ENCODE measurements at regions not wholly inside any gene's neighbourhood (a gene's known extent, or its start where the extent isn't known, plus 50 kb on each side); places are given as distances from the start of the nearest gene placed in this dataset.

DNA sequence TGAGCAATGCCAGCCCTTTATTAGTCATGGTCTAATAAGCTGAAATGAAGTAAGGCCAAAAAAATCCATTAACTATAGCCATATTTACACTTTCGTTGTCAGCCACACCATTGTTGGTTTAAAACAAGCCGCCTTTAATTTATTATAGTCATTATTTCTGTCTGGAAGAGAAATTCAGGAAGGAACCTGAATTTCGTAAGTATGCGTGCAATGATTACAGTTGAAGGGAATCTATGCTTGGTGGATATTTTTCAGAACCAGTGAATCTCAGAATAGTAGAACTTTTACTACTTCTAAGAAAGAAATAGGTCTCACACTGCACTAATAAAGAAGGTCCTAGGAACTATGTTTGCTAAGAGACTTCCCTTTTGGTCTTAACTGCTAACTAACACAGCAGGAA is 59.1 kb downstream of the FAM43A start:
- TF ChIP-seq EZH2 (IDR thresholded peaks at IDR 0.05) (no peak), POLR2AphosphoS5 (IDR thresholded peaks at IDR 0.05; ENCODE audit: borderline replicate concordance, low read depth, low read length) (no peak)

Measured in SK-N-MC (cell line).